Erythroblast (primary cell): ENCODE measurements at regions not wholly inside any gene's neighbourhood (a gene's known extent, or its start where the extent isn't known, plus 50 kb on each side); places are given as distances from the start of the nearest gene placed in this dataset.

Source experiments
- GATA1 ChIP-seq: IDR thresholded peaks from 2 replicates; pipeline ENCODE4 v1.6.1; 2011; ENCODE audit warnings: low read depth, mild to moderate bottlenecking, control low read depth, low read length, moderate library complexity
- POLR2A ChIP-seq: IDR thresholded peaks from 2 replicates; pipeline ENCODE4 v1.6.1; 2011; ENCODE audit warnings: mild to moderate bottlenecking, low read length

- TF ChIP-seq POLR2A (no peak), GATA1 (no peak)
These were observed 477.6 kb downstream of the NTRK2 start for GRCh38 chr9:85147046-85147640.
